HEK293 (cell line): ENCODE measurements at regions not wholly inside any gene's neighbourhood (a gene's known extent, or its start where the extent isn't known, plus 50 kb on each side); places are given as distances from the start of the nearest gene placed in this dataset.

Experiments used
- CTCF ChIA-PET: fragments of 350-600 bp; formaldehyde crosslinking; extraction: SDS; loops from one replicate; lab custom pipeline; 2021; ENCODE audit warnings: antibody characterized with exemption; lab: Yijun Ruan, JAX
- POLR2A ChIA-PET: fragments of 300-600 bp; formaldehyde crosslinking; extraction: SDS; loops from one replicate; lab custom pipeline; 2020; ENCODE audit warnings: antibody characterized with exemption, inconsistent platforms; lab: Yijun Ruan, JAX
- H3K27ac ChIP-seq: fragments of 200-500 bp; sonication (Bioruptor generic); 2 replicates; pipeline ENCODE4 v1.5.1; 2014; ENCODE audit warnings: low read depth, low read length, control low read depth, inconsistent platforms; ENCODE audit errors: extremely low read depth
- H3K36me3 ChIP-seq, 2 experiments: fragments of 200-500 bp in 1 of 2; sonication (Bioruptor generic) in 1 of 2; 1 replicate in 1 of 2; 2 replicates in 1 of 2; pipeline ENCODE4 v1.5.1; 2014 to 2017; ENCODE audit warnings: inconsistent platforms in 2 of 2, low read length in 2 of 2; ENCODE audit not compliant: control insufficient read depth in 2 of 2, insufficient read depth in 1 of 2
- H3K4me1 ChIP-seq: fragments of 200-500 bp; sonication (Bioruptor generic); 2 replicates; pipeline ENCODE4 v1.5.1; 2014; ENCODE audit warnings: mild to moderate bottlenecking, low read length, inconsistent platforms; ENCODE audit not compliant: control insufficient read depth, insufficient read depth
- H3K4me3 ChIP-seq: 2 replicates; pipeline ENCODE4 v1.5.1; 2011; ENCODE audit warnings: low read depth, mild to moderate bottlenecking, control low read depth, low read length, moderate library complexity
- H3K9me3 ChIP-seq: fragments of 200-500 bp; sonication (Bioruptor generic); 2 replicates; pipeline ENCODE4 v1.5.1; 2014; ENCODE audit warnings: low read depth, low read length, inconsistent platforms; ENCODE audit not compliant: control insufficient read depth, insufficient read depth
- GLIS1 ChIP-seq: fragments of 450-650 bp; formaldehyde crosslinking; IDR thresholded peaks from 2 replicates; pipeline ENCODE4 v1.5.1; 2016; ENCODE audit warnings: missing biosample characterization, missing genetic modification characterization
- HOXC10 ChIP-seq: sonication (generic); formaldehyde crosslinking; IDR thresholded peaks from 2 replicates; pipeline ENCODE4 v1.8.1; 2023; ENCODE audit warnings: mild to moderate bottlenecking, missing genetic modification reagents
- KLF1 ChIP-seq: fragments of 450-650 bp; formaldehyde crosslinking; IDR thresholded peaks from 2 replicates; pipeline ENCODE4 v1.5.1; 2016; ENCODE audit warnings: missing biosample characterization, missing genetic modification characterization
- KLF7 ChIP-seq: fragments of 450-650 bp; formaldehyde crosslinking; IDR thresholded peaks from 2 replicates; pipeline ENCODE4 v1.5.1; 2016; ENCODE audit warnings: missing biosample characterization, missing genetic modification characterization, borderline replicate concordance
- MZF1 ChIP-seq: fragments of 450-650 bp; formaldehyde crosslinking; IDR thresholded peaks from 2 replicates; pipeline ENCODE4 v1.5.1; 2017; ENCODE audit warnings: missing biosample characterization, missing genetic modification characterization, borderline replicate concordance
- TRIM28 ChIP-seq: IDR thresholded peaks from 2 replicates; pipeline ENCODE4 v1.6.1; 2011; ENCODE audit warnings: low read length, control low read depth, borderline replicate concordance
- ZNF248 ChIP-seq: fragments of 450-650 bp; formaldehyde crosslinking; IDR thresholded peaks from 2 replicates; pipeline ENCODE4 v1.5.1; 2017; ENCODE audit warnings: missing biosample characterization, missing genetic modification characterization
- ZNF274 ChIP-seq, 2 experiments: fragments of 200-500 bp in 1 of 2; fragments of 450-650 bp in 1 of 2; sonication (Bioruptor generic) in 1 of 2; formaldehyde crosslinking in 1 of 2; IDR thresholded peaks; 2 replicates each; pipeline versions ENCODE4 v1.5.1 to v1.6.1; 2014 to 2016; ENCODE audit warnings: borderline replicate concordance in 1 of 2, inconsistent platforms in 1 of 2, low read length in 1 of 2, missing biosample characterization in 1 of 2, missing genetic modification characterization in 1 of 2
- ZNF354C ChIP-seq: fragments of 450-650 bp; formaldehyde crosslinking; IDR thresholded peaks from 2 replicates; pipeline ENCODE4 v1.5.1; 2016; ENCODE audit warnings: missing biosample characterization, missing genetic modification characterization, low read depth, borderline replicate concordance
- ZNF391 ChIP-seq: fragments of 450-650 bp; formaldehyde crosslinking; IDR thresholded peaks from 2 replicates; pipeline ENCODE4 v1.5.1; 2016; ENCODE audit warnings: low read depth, missing biosample characterization, missing genetic modification characterization, borderline replicate concordance
- ZNF426 ChIP-seq: fragments of 450-650 bp; formaldehyde crosslinking; IDR thresholded peaks from 2 replicates; pipeline ENCODE4 v1.5.1; 2017; ENCODE audit warnings: missing biosample characterization, missing genetic modification characterization, mild to moderate bottlenecking, inconsistent platforms, moderate library complexity
- ZNF514 ChIP-seq: fragments of 450-650 bp; formaldehyde crosslinking; IDR thresholded peaks from 2 replicates; pipeline ENCODE4 v1.5.1; 2016; ENCODE audit warnings: missing biosample characterization, missing genetic modification characterization
- ZNF654 ChIP-seq: fragments of 450-650 bp; formaldehyde crosslinking; IDR thresholded peaks from 2 replicates; pipeline ENCODE4 v1.5.1; 2016; ENCODE audit warnings: low read depth, missing biosample characterization, missing genetic modification characterization
- ZNF677 ChIP-seq: fragments of 450-650 bp; IDR thresholded peaks from 2 replicates; pipeline ENCODE4 v1.5.0; 2018; ENCODE audit warnings: missing biosample characterization, mild to moderate bottlenecking, missing genetic modification characterization, moderate library complexity
- TF ChIP-seq, protein P1 (sequence below): fragments of 450-650 bp; formaldehyde crosslinking; IDR thresholded peaks from 2 replicates; pipeline ENCODE4; 2016; ENCODE audit warnings: missing biosample characterization, missing genetic modification characterization
- TF ChIP-seq, protein P2 (sequence below): fragments of 450-650 bp; formaldehyde crosslinking; optimal IDR thresholded peaks from 2 replicates; pipeline ENCODE3; 2016; ENCODE audit warnings: missing biosample characterization, mild to moderate bottlenecking, missing genetic modification characterization
- TF ChIP-seq, protein P3 (sequence below): fragments of 450-650 bp; formaldehyde crosslinking; IDR thresholded peaks from 2 replicates; pipeline ENCODE4 v1.5.1; 2017; ENCODE audit warnings: missing biosample characterization, missing genetic modification characterization
- TF ChIP-seq, protein P4 (sequence below): sonication (generic); formaldehyde crosslinking; IDR thresholded peaks from 2 replicates; pipeline ENCODE4 v1.8.1; 2022; ENCODE audit warnings: mild to moderate bottlenecking, moderate library complexity, missing genetic modification reagents

DNA sequence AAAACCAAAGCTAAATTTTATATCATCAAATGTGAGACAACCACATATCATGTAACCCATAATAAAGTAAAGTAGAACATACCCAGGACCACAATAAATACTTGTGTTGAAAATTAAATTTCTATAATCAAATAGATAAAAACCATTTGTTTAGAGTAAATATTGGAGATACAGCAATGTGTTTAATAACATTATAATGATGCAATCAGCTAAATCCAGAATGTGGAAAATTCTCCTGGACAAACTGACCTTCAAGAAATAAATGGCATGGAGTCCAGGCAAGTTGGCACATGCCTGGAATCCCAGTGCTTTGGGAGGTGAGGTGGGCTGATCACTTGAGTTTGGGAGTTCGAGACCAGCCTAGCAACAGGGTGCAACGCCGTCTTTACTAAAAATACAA is 84.0 kb downstream of the GPX5 start:
- Histone ChIP-seq H3K27ac (no peak overlapping the region), H3K36me3 (no peaks in the 10 kb centered on the region), H3K4me3 (no peak overlapping the region), H3K9me3 (no peaks in the 10 kb centered on the region), H3K4me1 (peaks cover 5% of the 10 kb centered on the region; the same call in 1 of the 2 replicates)
- CTCF ChIA-PET: interaction anchor here (0.5 to 1.0 kb wide), 3 partner anchors 9 to 1787 kb away, joined by 3 to 5 read pairs (median 4); no protein-coding TSS in a partner anchor
- POLR2A ChIA-PET: interaction anchor here (0.9 kb wide), 1 partner anchor 9 kb away, joined by 3 read pairs; no protein-coding TSS in a partner anchor
- TF ChIP-seq ZNF677: no peak
- TF ChIP-seq ZNF391 (tag by site-specific recombination): no peak
- no peak for TF ChIP-seq MZF1
- TF ChIP-seq ZNF426 (tag by site-specific recombination): no peak
- no peak for TF ChIP-seq GLIS1
- TF ChIP-seq ZNF354C: no peak
- TF ChIP-seq, protein P1, sequence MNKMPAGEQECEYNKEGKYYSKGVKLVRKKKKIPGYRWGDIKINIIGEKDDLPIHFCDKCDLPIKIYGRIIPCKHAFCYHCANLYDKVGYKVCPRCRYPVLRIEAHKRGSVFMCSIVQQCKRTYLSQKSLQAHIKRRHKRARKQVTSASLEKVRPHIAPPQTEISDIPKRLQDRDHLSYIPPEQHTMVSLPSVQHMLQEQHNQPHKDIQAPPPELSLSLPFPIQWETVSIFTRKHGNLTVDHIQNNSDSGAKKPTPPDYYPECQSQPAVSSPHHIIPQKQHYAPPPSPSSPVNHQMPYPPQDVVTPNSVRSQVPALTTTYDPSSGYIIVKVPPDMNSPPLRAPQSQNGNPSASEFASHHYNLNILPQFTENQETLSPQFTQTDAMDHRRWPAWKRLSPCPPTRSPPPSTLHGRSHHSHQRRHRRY (tag by site-specific recombination): no peak

DNA sequence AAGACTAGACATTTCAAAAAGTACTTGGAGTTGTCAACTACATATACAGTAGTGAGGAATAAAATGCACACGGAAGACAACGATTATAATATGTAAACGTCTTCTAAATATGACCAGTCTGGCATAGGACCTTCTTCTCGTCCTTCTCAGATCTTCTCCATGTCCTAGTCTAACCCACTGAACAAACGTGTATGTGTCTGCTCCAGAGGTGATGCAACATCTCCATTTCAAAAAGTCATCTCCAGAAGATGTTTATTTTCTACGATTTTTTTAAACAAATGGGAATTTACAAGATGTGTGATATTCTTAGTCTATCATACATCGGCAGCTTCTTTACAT is 89.9 kb downstream of the GPX5 start:
- ChIA-PET CTCF (no interaction called here), POLR2A (no interaction called here)
- Histone ChIP-seq H3K36me3 (no peaks in the 10 kb centered on the region), H3K27ac (no peak overlapping the region), H3K4me1 (no peaks in the 10 kb centered on the region), H3K9me3 (no peaks in the 10 kb centered on the region), H3K4me3 (no peak overlapping the region)
- TF ChIP-seq, protein P2, sequence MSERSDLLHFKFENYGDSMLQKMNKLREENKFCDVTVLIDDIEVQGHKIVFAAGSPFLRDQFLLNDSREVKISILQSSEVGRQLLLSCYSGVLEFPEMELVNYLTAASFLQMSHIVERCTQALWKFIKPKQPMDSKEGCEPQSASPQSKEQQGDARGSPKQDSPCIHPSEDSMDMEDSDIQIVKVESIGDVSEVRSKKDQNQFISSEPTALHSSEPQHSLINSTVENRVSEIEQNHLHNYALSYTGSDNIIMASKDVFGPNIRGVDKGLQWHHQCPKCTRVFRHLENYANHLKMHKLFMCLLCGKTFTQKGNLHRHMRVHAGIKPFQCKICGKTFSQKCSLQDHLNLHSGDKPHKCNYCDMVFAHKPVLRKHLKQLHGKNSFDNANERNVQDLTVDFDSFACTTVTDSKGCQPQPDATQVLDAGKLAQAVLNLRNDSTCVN (tag by site-specific recombination): no peak
- TF ChIP-seq KLF1 (tag by site-specific recombination): no peak
- TF ChIP-seq ZNF354C: no peak
- TF ChIP-seq, protein P3, sequence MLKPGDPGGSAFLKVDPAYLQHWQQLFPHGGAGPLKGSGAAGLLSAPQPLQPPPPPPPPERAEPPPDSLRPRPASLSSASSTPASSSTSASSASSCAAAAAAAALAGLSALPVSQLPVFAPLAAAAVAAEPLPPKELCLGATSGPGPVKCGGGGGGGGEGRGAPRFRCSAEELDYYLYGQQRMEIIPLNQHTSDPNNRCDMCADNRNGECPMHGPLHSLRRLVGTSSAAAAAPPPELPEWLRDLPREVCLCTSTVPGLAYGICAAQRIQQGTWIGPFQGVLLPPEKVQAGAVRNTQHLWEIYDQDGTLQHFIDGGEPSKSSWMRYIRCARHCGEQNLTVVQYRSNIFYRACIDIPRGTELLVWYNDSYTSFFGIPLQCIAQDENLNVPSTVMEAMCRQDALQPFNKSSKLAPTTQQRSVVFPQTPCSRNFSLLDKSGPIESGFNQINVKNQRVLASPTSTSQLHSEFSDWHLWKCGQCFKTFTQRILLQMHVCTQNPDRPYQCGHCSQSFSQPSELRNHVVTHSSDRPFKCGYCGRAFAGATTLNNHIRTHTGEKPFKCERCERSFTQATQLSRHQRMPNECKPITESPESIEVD (tag by site-specific recombination): no peak
- TF ChIP-seq HOXC10: no peak
- TF ChIP-seq ZNF248 (tag by site-specific recombination): no peak
- no peak for TF ChIP-seq ZNF514 (tag by site-specific recombination)
- TF ChIP-seq TRIM28: no peak
- TF ChIP-seq, protein P4, sequence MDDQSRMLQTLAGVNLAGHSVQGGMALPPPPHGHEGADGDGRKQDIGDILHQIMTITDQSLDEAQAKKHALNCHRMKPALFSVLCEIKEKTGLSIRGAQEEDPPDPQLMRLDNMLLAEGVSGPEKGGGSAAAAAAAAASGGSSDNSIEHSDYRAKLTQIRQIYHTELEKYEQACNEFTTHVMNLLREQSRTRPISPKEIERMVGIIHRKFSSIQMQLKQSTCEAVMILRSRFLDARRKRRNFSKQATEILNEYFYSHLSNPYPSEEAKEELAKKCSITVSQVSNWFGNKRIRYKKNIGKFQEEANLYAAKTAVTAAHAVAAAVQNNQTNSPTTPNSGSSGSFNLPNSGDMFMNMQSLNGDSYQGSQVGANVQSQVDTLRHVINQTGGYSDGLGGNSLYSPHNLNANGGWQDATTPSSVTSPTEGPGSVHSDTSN (CRISPR knock-in tag): no peak
- no peak for TF ChIP-seq ZNF274 (IDR thresholded peaks at IDR 0.05; ENCODE audit: low read length)
- TF ChIP-seq ZNF274 (tag by site-specific recombination; IDR thresholded peaks at IDR 0.05; ENCODE audit: borderline replicate concordance): no peak
- TF ChIP-seq ZNF654 (tag by site-specific recombination): no peak
- TF ChIP-seq KLF7: no peak
